ENCODE measurements at regions not wholly inside any gene's neighbourhood (a gene's known extent, or its start where the extent isn't known, plus 50 kb on each side); places are given as distances from the start of the nearest gene placed in this dataset.

DNA sequence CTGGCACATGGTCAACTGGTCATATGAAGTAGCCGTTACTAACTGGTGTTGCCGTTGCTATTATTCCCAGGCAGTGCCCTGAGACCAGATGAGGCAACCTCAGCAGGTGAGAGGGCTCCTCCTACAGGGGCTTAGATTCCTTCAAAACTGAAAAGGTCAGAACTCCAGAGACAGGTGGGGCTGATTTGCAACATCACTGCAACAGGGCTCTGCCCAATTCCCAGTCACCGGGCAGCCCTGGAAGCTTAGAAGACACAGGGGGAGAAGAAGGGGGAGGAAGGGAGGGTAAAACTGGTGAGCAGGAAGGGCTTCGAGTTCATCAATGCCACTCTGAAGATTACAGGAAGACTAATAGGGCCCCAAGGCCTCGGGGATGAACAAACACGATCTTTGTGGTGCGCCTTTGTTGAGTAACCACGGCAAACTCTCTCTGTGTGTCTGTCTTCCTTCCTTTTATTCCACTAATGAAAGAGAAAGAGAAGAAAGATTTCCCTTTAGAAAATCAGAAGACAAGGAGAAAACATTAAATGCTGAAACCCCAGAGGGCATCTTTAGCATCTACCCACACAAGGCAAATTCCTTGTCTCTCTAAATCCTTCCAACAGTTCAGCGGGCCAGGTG lies 749.1 kb upstream of the TBX3 start:
- DNase-seq (ENCODE audit: low spot score), result no peak
- Histone ChIP-seq H3K9ac (ENCODE audit: low read depth in 1 of 2, low read length in 2 of 2) (no peak overlapping the region), H3K27me3 (ENCODE audit: control insufficient read depth in 4 of 4, insufficient read depth in 4 of 4, low read length in 3 of 4) (no peaks in the 10 kb centered on the region), H3K36me3 (ENCODE audit: control insufficient read depth in 4 of 4, insufficient read depth in 3 of 4, low read depth in 1 of 4, low read length in 3 of 4) (no peaks in the 10 kb centered on the region), H3K27ac (ENCODE audit: low read depth in 1 of 2, low read length in 2 of 2) (no peak overlapping the region), H3K4me1 (ENCODE audit: control insufficient read depth in 4 of 4, insufficient read depth in 4 of 4, low read length in 3 of 4) (no peaks in the 10 kb centered on the region), H3K9me3 (ENCODE audit: control insufficient read depth in 4 of 4, low read length in 3 of 4) (no peaks in the 10 kb centered on the region), H3K4me3 (ENCODE audit: low read depth in 1 of 3, low read length in 3 of 3) (no peak overlapping the region)
- 73% methylated on average over 9 of the region's 9 CpGs for WGBS
- TF ChIP-seq HNF4G (IDR thresholded peaks at IDR 0.05) (no peak), TAF1 (conservative IDR thresholded peaks at IDR 0.05) (no peak), RAD21 (IDR thresholded peaks at IDR 0.05) (no peak), EGR1 (IDR thresholded peaks at IDR 0.05; ENCODE audit: low read depth in 2 of 2) (no peak), GABPA (IDR thresholded peaks at IDR 0.05 in 1 of 2, conservative IDR thresholded peaks at IDR 0.05 in 1 of 2) (no peak), YY1 (IDR thresholded peaks at IDR 0.05) (no peak), FOXA2 (IDR thresholded peaks at IDR 0.05) (no peak), SP1 (IDR thresholded peaks at IDR 0.05) (no peak), JUND (IDR thresholded peaks at IDR 0.05) (no peak), HNF4A (conservative IDR thresholded peaks at IDR 0.05) (no peak), RXRA (IDR thresholded peaks at IDR 0.05) (no peak), FOXA1 (IDR thresholded peaks at IDR 0.05) (no peak), NR2F2 (IDR thresholded peaks at IDR 0.05) (no peak)
- TF ChIP-seq, protein P1, sequence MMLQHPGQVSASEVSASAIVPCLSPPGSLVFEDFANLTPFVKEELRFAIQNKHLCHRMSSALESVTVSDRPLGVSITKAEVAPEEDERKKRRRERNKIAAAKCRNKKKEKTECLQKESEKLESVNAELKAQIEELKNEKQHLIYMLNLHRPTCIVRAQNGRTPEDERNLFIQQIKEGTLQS (IDR thresholded peaks at IDR 0.05), result no peak
- TF ChIP-seq, protein P2, sequence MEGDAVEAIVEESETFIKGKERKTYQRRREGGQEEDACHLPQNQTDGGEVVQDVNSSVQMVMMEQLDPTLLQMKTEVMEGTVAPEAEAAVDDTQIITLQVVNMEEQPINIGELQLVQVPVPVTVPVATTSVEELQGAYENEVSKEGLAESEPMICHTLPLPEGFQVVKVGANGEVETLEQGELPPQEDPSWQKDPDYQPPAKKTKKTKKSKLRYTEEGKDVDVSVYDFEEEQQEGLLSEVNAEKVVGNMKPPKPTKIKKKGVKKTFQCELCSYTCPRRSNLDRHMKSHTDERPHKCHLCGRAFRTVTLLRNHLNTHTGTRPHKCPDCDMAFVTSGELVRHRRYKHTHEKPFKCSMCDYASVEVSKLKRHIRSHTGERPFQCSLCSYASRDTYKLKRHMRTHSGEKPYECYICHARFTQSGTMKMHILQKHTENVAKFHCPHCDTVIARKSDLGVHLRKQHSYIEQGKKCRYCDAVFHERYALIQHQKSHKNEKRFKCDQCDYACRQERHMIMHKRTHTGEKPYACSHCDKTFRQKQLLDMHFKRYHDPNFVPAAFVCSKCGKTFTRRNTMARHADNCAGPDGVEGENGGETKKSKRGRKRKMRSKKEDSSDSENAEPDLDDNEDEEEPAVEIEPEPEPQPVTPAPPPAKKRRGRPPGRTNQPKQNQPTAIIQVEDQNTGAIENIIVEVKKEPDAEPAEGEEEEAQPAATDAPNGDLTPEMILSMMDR (IDR thresholded peaks at IDR 0.05; ENCODE audit: low read depth, low read length, missing input control), result no peak
- TF ChIP-seq, protein P3, sequence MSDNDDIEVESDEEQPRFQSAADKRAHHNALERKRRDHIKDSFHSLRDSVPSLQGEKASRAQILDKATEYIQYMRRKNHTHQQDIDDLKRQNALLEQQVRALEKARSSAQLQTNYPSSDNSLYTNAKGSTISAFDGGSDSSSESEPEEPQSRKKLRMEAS (IDR thresholded peaks at IDR 0.05), result no peak
- TF ChIP-seq, protein P4, sequence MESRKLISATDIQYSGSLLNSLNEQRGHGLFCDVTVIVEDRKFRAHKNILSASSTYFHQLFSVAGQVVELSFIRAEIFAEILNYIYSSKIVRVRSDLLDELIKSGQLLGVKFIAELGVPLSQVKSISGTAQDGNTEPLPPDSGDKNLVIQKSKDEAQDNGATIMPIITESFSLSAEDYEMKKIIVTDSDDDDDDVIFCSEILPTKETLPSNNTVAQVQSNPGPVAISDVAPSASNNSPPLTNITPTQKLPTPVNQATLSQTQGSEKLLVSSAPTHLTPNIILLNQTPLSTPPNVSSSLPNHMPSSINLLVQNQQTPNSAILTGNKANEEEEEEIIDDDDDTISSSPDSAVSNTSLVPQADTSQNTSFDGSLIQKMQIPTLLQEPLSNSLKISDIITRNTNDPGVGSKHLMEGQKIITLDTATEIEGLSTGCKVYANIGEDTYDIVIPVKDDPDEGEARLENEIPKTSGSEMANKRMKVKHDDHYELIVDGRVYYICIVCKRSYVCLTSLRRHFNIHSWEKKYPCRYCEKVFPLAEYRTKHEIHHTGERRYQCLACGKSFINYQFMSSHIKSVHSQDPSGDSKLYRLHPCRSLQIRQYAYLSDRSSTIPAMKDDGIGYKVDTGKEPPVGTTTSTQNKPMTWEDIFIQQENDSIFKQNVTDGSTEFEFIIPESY (IDR thresholded peaks at IDR 0.05), result no peak

DNA sequence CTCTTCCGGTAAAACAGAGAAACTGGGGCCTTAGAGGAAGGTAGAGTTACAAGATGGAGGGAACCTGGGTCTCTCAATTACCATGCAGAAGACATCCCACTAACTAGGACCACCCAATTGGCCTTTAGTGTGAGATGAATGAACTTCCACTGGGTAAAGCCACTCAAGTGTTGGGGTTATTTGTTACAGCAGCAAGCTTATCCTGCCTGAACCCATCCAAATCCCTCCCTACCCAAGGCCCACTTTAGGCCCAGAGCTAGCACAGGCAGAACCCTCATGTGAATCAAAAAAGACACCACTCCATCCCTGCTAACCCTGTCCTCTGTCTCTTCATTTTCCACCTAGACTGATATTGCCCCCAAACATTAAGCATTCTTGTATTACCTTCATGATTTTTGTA lies 746.7 kb upstream of the TBX3 start:
- Histone ChIP-seq H3K27ac (ENCODE audit: low read depth in 1 of 2, low read length in 2 of 2) (no peak overlapping the region), H3K27me3 (ENCODE audit: control insufficient read depth in 4 of 4, insufficient read depth in 4 of 4, low read length in 3 of 4) (no peaks in the 10 kb centered on the region), H3K9ac (ENCODE audit: low read depth in 1 of 2, low read length in 2 of 2) (no peak overlapping the region), H3K9me3 (ENCODE audit: control insufficient read depth in 4 of 4, low read length in 3 of 4) (no peaks in the 10 kb centered on the region), H3K4me3 (ENCODE audit: low read depth in 1 of 3, low read length in 3 of 3) (no peak overlapping the region), H3K4me1 (ENCODE audit: control insufficient read depth in 4 of 4, insufficient read depth in 4 of 4, low read length in 3 of 4) (peaks cover 0 to 2% (median 0%) of the 10 kb centered on the region in 4 donors), H3K36me3 (ENCODE audit: control insufficient read depth in 4 of 4, insufficient read depth in 3 of 4, low read depth in 1 of 4, low read length in 3 of 4) (no peaks in the 10 kb centered on the region)
- TF ChIP-seq JUND (IDR thresholded peaks at IDR 0.05) (no peak), RXRA (IDR thresholded peaks at IDR 0.05) (no peak), GABPA (IDR thresholded peaks at IDR 0.05 in 1 of 2, conservative IDR thresholded peaks at IDR 0.05 in 1 of 2) (no peak)
- TF ChIP-seq, protein P5, sequence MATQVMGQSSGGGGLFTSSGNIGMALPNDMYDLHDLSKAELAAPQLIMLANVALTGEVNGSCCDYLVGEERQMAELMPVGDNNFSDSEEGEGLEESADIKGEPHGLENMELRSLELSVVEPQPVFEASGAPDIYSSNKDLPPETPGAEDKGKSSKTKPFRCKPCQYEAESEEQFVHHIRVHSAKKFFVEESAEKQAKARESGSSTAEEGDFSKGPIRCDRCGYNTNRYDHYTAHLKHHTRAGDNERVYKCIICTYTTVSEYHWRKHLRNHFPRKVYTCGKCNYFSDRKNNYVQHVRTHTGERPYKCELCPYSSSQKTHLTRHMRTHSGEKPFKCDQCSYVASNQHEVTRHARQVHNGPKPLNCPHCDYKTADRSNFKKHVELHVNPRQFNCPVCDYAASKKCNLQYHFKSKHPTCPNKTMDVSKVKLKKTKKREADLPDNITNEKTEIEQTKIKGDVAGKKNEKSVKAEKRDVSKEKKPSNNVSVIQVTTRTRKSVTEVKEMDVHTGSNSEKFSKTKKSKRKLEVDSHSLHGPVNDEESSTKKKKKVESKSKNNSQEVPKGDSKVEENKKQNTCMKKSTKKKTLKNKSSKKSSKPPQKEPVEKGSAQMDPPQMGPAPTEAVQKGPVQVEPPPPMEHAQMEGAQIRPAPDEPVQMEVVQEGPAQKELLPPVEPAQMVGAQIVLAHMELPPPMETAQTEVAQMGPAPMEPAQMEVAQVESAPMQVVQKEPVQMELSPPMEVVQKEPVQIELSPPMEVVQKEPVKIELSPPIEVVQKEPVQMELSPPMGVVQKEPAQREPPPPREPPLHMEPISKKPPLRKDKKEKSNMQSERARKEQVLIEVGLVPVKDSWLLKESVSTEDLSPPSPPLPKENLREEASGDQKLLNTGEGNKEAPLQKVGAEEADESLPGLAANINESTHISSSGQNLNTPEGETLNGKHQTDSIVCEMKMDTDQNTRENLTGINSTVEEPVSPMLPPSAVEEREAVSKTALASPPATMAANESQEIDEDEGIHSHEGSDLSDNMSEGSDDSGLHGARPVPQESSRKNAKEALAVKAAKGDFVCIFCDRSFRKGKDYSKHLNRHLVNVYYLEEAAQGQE (IDR thresholded peaks at IDR 0.05), result no peak
- no peak for DNase-seq (ENCODE audit: low spot score)
- 94% methylated on average over 1 of the region's 1 CpG for WGBS

Measured in liver (tissue), 8 donors.